ENCODE measurements at regions not wholly inside any gene's neighbourhood (a gene's known extent, or its start where the extent isn't known, plus 50 kb on each side); places are given as distances from the start of the nearest gene placed in this dataset.

DNA sequence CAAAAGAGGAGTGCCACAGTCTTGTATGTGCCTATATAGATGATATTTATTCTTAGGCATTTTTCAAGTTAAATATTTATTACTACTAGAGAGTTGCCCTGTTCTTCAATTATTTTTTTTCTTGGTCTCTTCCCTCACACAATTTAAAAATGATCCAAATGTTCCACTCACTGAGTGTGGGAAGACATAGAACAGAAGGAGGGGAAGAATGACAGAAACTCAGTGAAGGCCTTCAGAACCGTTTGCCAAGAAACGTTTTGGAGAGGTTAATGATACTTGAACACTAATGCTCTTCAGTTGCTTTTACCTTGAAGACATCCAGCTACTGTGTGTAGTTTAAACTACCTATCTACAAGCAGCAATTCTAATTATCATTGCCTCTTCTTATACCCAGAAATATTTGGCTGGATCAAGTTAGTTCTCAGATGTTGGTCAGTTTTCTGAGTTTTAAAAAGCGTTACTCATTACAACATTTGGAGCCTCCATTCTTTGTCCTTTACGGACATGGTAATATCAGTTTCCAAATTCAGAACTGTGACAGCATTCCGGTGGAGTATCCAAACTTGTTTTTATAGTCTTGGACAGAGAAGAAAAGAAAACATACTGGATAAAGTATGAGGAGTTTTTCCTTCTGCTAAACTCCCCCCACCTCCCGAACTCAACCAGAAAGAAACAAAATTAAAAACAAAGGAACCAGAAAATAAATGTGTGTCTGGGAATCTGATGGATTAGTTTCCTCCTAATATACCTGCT lies 389.7 kb downstream of the SPRY1 start:
- H3F3A ChIP-seq (ENCODE audit: control insufficient read depth, insufficient read depth): no peaks in the 10 kb centered on the region
- H3K27me3 ChIP-seq (ENCODE audit: control insufficient read depth, low read length): no peaks in the 10 kb centered on the region
- H3K27ac ChIP-seq (ENCODE audit: low read depth, low read length): no peak overlapping the region
- no peaks in the 10 kb centered on the region for H3K9me2 ChIP-seq (replicated peaks; ENCODE audit: control insufficient read depth, low read length)
- H3K4me1 ChIP-seq (ENCODE audit: control insufficient read depth, low read length): no peaks in the 10 kb centered on the region
- no peaks in the 10 kb centered on the region for H3K36me3 ChIP-seq (ENCODE audit: control insufficient read depth, low read length)
- H3K9me3 ChIP-seq (ENCODE audit: control insufficient read depth, insufficient read depth, low read length): no peaks in the 10 kb centered on the region
- TF ChIP-seq EZH2phosphoT487 (IDR thresholded peaks at IDR 0.05; ENCODE audit: borderline replicate concordance, low read length): no peak
- TF ChIP-seq, protein P1, sequence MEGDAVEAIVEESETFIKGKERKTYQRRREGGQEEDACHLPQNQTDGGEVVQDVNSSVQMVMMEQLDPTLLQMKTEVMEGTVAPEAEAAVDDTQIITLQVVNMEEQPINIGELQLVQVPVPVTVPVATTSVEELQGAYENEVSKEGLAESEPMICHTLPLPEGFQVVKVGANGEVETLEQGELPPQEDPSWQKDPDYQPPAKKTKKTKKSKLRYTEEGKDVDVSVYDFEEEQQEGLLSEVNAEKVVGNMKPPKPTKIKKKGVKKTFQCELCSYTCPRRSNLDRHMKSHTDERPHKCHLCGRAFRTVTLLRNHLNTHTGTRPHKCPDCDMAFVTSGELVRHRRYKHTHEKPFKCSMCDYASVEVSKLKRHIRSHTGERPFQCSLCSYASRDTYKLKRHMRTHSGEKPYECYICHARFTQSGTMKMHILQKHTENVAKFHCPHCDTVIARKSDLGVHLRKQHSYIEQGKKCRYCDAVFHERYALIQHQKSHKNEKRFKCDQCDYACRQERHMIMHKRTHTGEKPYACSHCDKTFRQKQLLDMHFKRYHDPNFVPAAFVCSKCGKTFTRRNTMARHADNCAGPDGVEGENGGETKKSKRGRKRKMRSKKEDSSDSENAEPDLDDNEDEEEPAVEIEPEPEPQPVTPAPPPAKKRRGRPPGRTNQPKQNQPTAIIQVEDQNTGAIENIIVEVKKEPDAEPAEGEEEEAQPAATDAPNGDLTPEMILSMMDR (IDR thresholded peaks at IDR 0.05; ENCODE audit: low read depth, low read length, poor library complexity, severe bottlenecking): no peak
- no peaks in the 10 kb centered on the region for H3K79me2 ChIP-seq (ENCODE audit: control insufficient read depth, low read length)
- H3K4me3 ChIP-seq (ENCODE audit: low read length): no peak overlapping the region
- H4K20me1 ChIP-seq (ENCODE audit: control insufficient read depth, insufficient read depth, low read depth, low read length): no peaks in the 10 kb centered on the region
- H3K4me2 ChIP-seq (ENCODE audit: low read length): no peak overlapping the region

DNA sequence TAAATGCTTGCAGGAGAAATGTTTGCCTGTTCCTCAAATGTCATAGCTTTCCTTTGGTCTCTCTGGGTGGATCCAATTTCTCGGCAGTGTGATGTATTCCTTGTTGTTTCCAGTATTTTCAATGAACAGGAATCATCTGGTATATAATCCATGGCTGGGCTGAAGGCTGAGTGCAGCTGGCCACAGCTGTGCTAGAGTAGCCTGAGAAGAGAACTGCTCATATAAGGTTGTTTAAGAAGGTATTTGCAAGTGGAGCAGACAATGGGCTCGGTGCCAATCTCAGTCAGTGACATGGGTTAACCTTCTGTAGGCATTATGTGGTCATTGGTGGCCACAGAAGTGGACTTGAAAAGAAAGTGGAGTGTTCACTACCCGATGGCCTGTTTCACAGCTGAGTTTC lies 390.3 kb downstream of the SPRY1 start:
- no peaks in the 10 kb centered on the region for H3F3A ChIP-seq (ENCODE audit: control insufficient read depth, insufficient read depth)
- H3K9me2 ChIP-seq (replicated peaks; ENCODE audit: control insufficient read depth, low read length): no peaks in the 10 kb centered on the region
- no peak for TF ChIP-seq EZH2phosphoT487 (IDR thresholded peaks at IDR 0.05; ENCODE audit: borderline replicate concordance, low read length)
- TF ChIP-seq, protein P1 (IDR thresholded peaks at IDR 0.05; ENCODE audit: low read depth, low read length, poor library complexity, severe bottlenecking): no peak
- no peaks in the 10 kb centered on the region for H4K20me1 ChIP-seq (ENCODE audit: control insufficient read depth, insufficient read depth, low read depth, low read length)
- no peak overlapping the region for H3K27ac ChIP-seq (ENCODE audit: low read depth, low read length)
- H3K4me3 ChIP-seq (ENCODE audit: low read length): no peak overlapping the region
- H3K4me1 ChIP-seq (ENCODE audit: control insufficient read depth, low read length): no peaks in the 10 kb centered on the region
- H3K4me2 ChIP-seq (ENCODE audit: low read length): no peak overlapping the region
- no peaks in the 10 kb centered on the region for H3K36me3 ChIP-seq (ENCODE audit: control insufficient read depth, low read length)
- no peaks in the 10 kb centered on the region for H3K79me2 ChIP-seq (ENCODE audit: control insufficient read depth, low read length)
- no peaks in the 10 kb centered on the region for H3K27me3 ChIP-seq (ENCODE audit: control insufficient read depth, low read length)
- no peaks in the 10 kb centered on the region for H3K9me3 ChIP-seq (ENCODE audit: control insufficient read depth, insufficient read depth, low read length)

DNA sequence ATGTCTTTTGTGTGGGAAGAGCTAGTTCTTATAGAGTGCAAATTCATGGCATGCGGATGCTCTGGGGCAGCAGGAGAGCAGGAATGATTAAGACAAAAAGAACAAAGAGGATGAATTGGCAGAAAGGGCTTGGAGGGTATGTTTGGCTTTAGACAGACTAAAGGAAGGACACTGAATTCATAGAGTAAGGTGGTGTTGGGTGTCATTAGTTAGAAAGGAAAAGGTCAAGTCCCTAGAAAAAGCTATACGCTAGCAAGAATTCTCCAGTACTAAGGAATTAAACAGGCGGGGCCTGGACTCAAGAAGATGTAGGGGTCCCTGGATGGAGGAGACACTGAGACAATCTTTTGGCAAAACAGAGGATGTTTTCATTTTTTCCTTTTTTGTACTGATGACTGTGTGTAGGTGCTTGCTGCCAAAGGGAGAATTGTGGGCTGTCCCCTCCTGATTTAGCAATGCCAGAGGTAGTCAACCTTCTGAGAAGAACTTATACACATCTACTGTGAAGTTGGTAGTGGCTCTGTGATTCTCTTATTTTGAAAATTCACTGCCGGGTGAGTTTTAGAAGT lies 391.0 kb downstream of the SPRY1 start:
- Histone ChIP-seq H3K27me3 (ENCODE audit: control insufficient read depth, low read length) (no peaks in the 10 kb centered on the region), H3K79me2 (ENCODE audit: control insufficient read depth, low read length) (no peaks in the 10 kb centered on the region), H3K4me3 (ENCODE audit: low read length) (no peak overlapping the region), H3K9me3 (ENCODE audit: control insufficient read depth, insufficient read depth, low read length) (no peaks in the 10 kb centered on the region), H3K4me1 (ENCODE audit: control insufficient read depth, low read length) (no peaks in the 10 kb centered on the region), H3K9me2 (replicated peaks; ENCODE audit: control insufficient read depth, low read length) (no peaks in the 10 kb centered on the region), H3K36me3 (ENCODE audit: control insufficient read depth, low read length) (no peaks in the 10 kb centered on the region), H3K4me2 (ENCODE audit: low read length) (no peak overlapping the region), H3F3A (ENCODE audit: control insufficient read depth, insufficient read depth) (no peaks in the 10 kb centered on the region), H3K27ac (ENCODE audit: low read depth, low read length) (no peak overlapping the region), H4K20me1 (ENCODE audit: control insufficient read depth, insufficient read depth, low read depth, low read length) (no peaks in the 10 kb centered on the region)
- TF ChIP-seq, protein P1 (IDR thresholded peaks at IDR 0.05; ENCODE audit: low read depth, low read length, poor library complexity, severe bottlenecking): no peak
- no peak for TF ChIP-seq EZH2phosphoT487 (IDR thresholded peaks at IDR 0.05; ENCODE audit: borderline replicate concordance, low read length)

Data from DOHH2 (cell line).